CD4-positive, alpha-beta T cell treated with Interleukin-2 at 100 ng/mL for 4 hours (primary cell): ENCODE measurements at regions not wholly inside any gene's neighbourhood (a gene's known extent, or its start where the extent isn't known, plus 50 kb on each side); places are given as distances from the start of the nearest gene placed in this dataset.
A peak's percentile ranks its signal among the peaks of the same experiment; 100 is the strongest.

Experiments
- DNase-seq: peaks from one replicate; pipeline ENCODE4 v3.0.0-alpha.2; 2020; ENCODE audit warnings: low spot score

GRCh38 chr13:40480012-40480914, 186.2 kb downstream of the FOXO1 start:
- DNase-seq: no peak

GRCh38 chr13:40480915-40481516, 185.4 kb downstream of the FOXO1 start:
- DNase-seq: no peak

- DNase-seq: no peak
These were observed 182.8 kb downstream of the FOXO1 start for GRCh38 chr13:40483601-40484000.

- DNase-seq: peak; percentile 31
These were observed 182.2 kb downstream of the FOXO1 start for GRCh38 chr13:40484101-40484800.

- no peak for DNase-seq
These were observed 181.5 kb downstream of the FOXO1 start for GRCh38 chr13:40484974-40485373.

- peak; percentile 91 for DNase-seq
These were observed 180.6 kb downstream of the FOXO1 start for GRCh38 chr13:40485611-40486517.

- DNase-seq: no peak
These were observed 179.8 kb downstream of the FOXO1 start for GRCh38 chr13:40486518-40487163.

GRCh38 chr13:40488869-40489391, 177.5 kb downstream of the FOXO1 start:
- DNase-seq: no peak

- peak; percentile 65 for DNase-seq
These were observed 176.2 kb downstream of the FOXO1 start for GRCh38 chr13:40490086-40490758.

GRCh38 chr13:40492511-40492910, 173.9 kb downstream of the FOXO1 start:
- DNase-seq: no peak

GRCh38 chr13:40494513-40494912, 171.9 kb downstream of the FOXO1 start:
- peak; percentile 39 for DNase-seq

- DNase-seq: peak; percentile 68
These were observed 171.4 kb downstream of the FOXO1 start for GRCh38 chr13:40494946-40495620.

- no peak for DNase-seq
These were observed 170.8 kb downstream of the FOXO1 start for GRCh38 chr13:40495621-40496001.

GRCh38 chr13:40496035-40496810, 170.2 kb downstream of the FOXO1 start:
- no peak for DNase-seq

GRCh38 chr13:40498461-40498860, 168.0 kb downstream of the FOXO1 start:
- DNase-seq: no peak

GRCh38 chr13:40502236-40502635, 164.2 kb downstream of the FOXO1 start:
- DNase-seq: no peak

- DNase-seq: no peak
These were observed 163.4 kb downstream of the FOXO1 start for GRCh38 chr13:40503011-40503410.

GRCh38 chr13:40503966-40504591, 162.4 kb downstream of the FOXO1 start:
- no peak for DNase-seq

GRCh38 chr13:40504641-40505040, 161.8 kb downstream of the FOXO1 start:
- DNase-seq: no peak
